ENCODE measurements at regions not wholly inside any gene's neighbourhood (a gene's known extent, or its start where the extent isn't known, plus 50 kb on each side); places are given as distances from the start of the nearest gene placed in this dataset.

DNA sequence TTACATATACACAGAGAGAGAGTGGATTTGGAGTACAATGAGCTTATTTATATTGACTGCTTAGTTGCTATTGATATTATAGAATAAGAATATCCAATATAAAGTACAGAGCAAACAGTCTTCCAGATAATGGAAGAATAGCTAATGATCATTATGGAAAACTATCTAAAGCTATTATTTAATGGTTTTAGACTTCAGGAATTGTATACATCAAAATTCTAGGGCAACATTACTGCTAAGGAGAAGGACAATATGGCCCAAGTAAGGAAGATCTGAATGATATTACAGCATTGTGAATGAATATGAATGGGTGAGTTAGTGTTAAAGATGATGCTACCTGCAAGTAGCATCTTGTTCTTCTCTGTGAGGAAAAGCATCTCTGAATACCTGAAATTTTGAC lies 604.2 kb upstream of the PCDH20 start (continued):
- TF ChIP-seq, protein P1, sequence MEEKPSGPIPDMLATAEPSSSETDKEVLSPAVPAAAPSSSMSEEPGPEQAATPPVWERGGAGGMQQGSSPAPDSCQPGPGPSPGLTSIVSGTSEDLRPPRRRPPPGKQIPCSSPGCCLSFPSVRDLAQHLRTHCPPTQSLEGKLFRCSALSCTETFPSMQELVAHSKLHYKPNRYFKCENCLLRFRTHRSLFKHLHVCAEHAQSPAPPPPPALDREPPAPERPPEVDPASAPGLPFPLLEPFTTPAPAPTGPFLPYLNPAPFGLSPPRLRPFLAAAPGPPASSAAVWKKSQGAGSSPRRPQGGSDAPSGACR (CRISPR knock-in tag; IDR thresholded peaks at IDR 0.05): no peak
- no peak for TF ChIP-seq TOE1 (CRISPR knock-in tag; IDR thresholded peaks at IDR 0.05)

DNA sequence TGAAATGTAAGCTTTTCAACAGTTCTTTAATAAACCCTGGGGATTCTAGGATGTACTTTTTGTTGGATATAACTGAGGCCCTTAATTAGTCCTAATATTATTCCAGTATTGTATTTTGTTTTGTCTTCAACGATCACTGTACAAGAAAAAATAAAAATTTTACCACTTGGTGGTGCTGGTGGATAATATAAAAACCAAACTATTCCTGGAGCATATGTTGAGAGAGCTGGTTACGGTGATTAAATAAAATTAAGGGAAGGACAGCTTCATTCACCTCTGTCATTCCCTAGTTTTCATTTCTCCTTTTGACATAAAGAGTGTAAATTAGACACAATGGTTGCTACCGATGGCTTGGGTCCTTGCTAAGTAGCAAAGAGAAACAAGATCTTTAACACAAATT lies 598.6 kb upstream of the PCDH20 start:
- ChIA-PET CTCF (ENCODE audit: low intra/inter-chr PET ratio, low total read pairs) (no interaction called here), POLR2A (no interaction called here)
- DNase-seq (ENCODE audit: low spot score): peak; percentile 9

More for the DNA sequence above, 598.6 kb upstream of the PCDH20 start:
- in situ Hi-C loops (cut with HindIII; ENCODE audit: extremely low pct_ligation_motif_present, low pct_unique_long_range_greater_than_20kb) (no loop called here), intact Hi-C loops (cut with micrococcal nuclease; ENCODE audit: unreplicated experiment) (loop anchor here (1.0 kb wide), 1 partner anchor 344 kb away; no protein-coding TSS in a partner anchor)
- Histone ChIP-seq H3K4me1 (ENCODE audit: insufficient read depth, low read length) (no peaks in the 10 kb centered on the region), H2AFZ (ENCODE audit: low read length) (no peak overlapping the region), H3K9ac (ENCODE audit: insufficient read depth, low read depth, low read length) (no peak overlapping the region), H3K36me3 (replicated peaks in 1 of 2; ENCODE audit: control insufficient read depth in 1 of 2, insufficient read depth in 2 of 2, low read length in 2 of 2) (no peaks in the 10 kb centered on the region), H4K20me1 (ENCODE audit: insufficient read depth, low read length) (no peaks in the 10 kb centered on the region), H3K79me2 (ENCODE audit: insufficient read depth, low read length) (no peaks in the 10 kb centered on the region), H3K9me3 (ENCODE audit: low read length) (no peaks in the 10 kb centered on the region), H3K4me2 (ENCODE audit: low read depth, low read length) (no peak overlapping the region), H3K4me3 (replicated peaks in 1 of 3; ENCODE audit: insufficient read depth in 1 of 3, low read depth in 2 of 3, low read length in 3 of 3) (no peak overlapping the region), H3K27me3 (ENCODE audit: control insufficient read depth in 1 of 2, insufficient read depth in 2 of 2, low read length in 2 of 2) (no peaks in the 10 kb centered on the region), H3K27ac (ENCODE audit: extremely low read length, insufficient read depth, low read length) (no peak overlapping the region)
- FAIRE-seq (no peak), ATAC-seq (no peak; the same call in 2 of the 3 replicates)
- under 1% methylated on average over 3 of the region's 3 CpGs for WGBS (ENCODE audit: low lambda C conversion rate)
- TF ChIP-seq, protein P2, sequence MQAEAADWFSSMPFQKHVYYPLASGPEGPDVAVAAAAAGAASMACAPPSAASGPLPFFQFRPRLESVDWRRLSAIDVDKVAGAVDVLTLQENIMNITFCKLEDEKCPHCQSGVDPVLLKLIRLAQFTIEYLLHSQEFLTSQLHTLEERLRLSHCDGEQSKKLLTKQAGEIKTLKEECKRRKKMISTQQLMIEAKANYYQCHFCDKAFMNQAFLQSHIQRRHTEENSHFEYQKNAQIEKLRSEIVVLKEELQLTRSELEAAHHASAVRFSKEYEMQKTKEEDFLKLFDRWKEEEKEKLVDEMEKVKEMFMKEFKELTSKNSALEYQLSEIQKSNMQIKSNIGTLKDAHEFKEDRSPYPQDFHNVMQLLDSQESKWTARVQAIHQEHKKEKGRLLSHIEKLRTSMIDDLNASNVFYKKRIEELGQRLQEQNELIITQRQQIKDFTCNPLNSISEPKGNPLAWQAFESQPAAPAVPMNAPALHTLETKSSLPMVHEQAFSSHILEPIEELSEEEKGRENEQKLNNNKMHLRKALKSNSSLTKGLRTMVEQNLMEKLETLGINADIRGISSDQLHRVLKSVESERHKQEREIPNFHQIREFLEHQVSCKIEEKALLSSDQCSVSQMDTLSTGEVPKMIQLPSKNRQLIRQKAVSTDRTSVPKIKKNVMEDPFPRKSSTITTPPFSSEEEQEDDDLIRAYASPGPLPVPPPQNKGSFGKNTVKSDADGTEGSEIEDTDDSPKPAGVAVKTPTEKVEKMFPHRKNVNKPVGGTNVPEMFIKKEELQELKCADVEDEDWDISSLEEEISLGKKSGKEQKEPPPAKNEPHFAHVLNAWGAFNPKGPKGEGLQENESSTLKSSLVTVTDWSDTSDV (CRISPR knock-in tag; IDR thresholded peaks at IDR 0.05): no peak
- TF ChIP-seq ZKSCAN5 (CRISPR knock-in tag; IDR thresholded peaks at IDR 0.05) (no peak), ZBTB38 (CRISPR knock-in tag; IDR thresholded peaks at IDR 0.05) (no peak), STAG1 (CRISPR knock-in tag; IDR thresholded peaks at IDR 0.05) (peak; percentile 30; the same call in 1 of the 2 replicates)
- TF ChIP-seq, protein P3, sequence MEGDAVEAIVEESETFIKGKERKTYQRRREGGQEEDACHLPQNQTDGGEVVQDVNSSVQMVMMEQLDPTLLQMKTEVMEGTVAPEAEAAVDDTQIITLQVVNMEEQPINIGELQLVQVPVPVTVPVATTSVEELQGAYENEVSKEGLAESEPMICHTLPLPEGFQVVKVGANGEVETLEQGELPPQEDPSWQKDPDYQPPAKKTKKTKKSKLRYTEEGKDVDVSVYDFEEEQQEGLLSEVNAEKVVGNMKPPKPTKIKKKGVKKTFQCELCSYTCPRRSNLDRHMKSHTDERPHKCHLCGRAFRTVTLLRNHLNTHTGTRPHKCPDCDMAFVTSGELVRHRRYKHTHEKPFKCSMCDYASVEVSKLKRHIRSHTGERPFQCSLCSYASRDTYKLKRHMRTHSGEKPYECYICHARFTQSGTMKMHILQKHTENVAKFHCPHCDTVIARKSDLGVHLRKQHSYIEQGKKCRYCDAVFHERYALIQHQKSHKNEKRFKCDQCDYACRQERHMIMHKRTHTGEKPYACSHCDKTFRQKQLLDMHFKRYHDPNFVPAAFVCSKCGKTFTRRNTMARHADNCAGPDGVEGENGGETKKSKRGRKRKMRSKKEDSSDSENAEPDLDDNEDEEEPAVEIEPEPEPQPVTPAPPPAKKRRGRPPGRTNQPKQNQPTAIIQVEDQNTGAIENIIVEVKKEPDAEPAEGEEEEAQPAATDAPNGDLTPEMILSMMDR (CRISPR knock-in tag; IDR thresholded peaks at IDR 0.05): peak; percentile 15; the same call in 1 of the 2 replicates
- BruUV-seq (replicated peaks): no TSS peak
